Endothelial cell (in vitro differentiated cells): ENCODE measurements at regions not wholly inside any gene's neighbourhood (a gene's known extent, or its start where the extent isn't known, plus 50 kb on each side); places are given as distances from the start of the nearest gene placed in this dataset.

Experiments used
- DNase-seq: peaks from one replicate; pipeline ENCODE4 v3.0.0; 2021; ENCODE audit warnings: low spot score
- H3K27ac Mint-ChIP-seq: one replicate; pipeline ENCODE4 v1.8.0; 2021; ENCODE audit warnings: mixed read lengths, inconsistent platforms; ENCODE audit not compliant: unreplicated experiment
- H3K27me3 Mint-ChIP-seq: one replicate; pipeline ENCODE4 v1.8.0; 2021; ENCODE audit warnings: mild to moderate bottlenecking, moderate library complexity, mixed read lengths, inconsistent platforms; ENCODE audit not compliant: unreplicated experiment
- H3K36me3 Mint-ChIP-seq: one replicate; pipeline ENCODE4 v1.8.0; 2021; ENCODE audit warnings: mild to moderate bottlenecking, low read depth, mixed read lengths, inconsistent platforms; ENCODE audit not compliant: unreplicated experiment
- H3K4me1 Mint-ChIP-seq: one replicate; pipeline ENCODE4 v1.8.0; 2021; ENCODE audit warnings: mild to moderate bottlenecking, mixed read lengths, inconsistent platforms; ENCODE audit not compliant: unreplicated experiment
- H3K4me3 Mint-ChIP-seq: one replicate; pipeline ENCODE4 v1.8.0; 2021; ENCODE audit warnings: mild to moderate bottlenecking, mixed read lengths, inconsistent platforms; ENCODE audit not compliant: unreplicated experiment
- H3K9me3 Mint-ChIP-seq: one replicate; pipeline ENCODE4 v1.8.0; 2021; ENCODE audit warnings: mixed read lengths, inconsistent platforms; ENCODE audit not compliant: unreplicated experiment
- CTCF ChIP-seq: fragments of 200-600 bp; sonication (generic); IDR thresholded peaks from one replicate; pipeline ENCODE4 v1.5.0; 2021; ENCODE audit warnings: antibody characterized with exemption; ENCODE audit not compliant: unreplicated experiment

- Mint-ChIP-seq H3K36me3 (no peaks in the 10 kb centered on the region), H3K27me3 (peaks cover 4% of the 10 kb centered on the region), H3K27ac (no peak overlapping the region), H3K4me1 (peaks cover 30% of the 10 kb centered on the region), H3K9me3 (no peaks in the 10 kb centered on the region), H3K4me3 (no peak overlapping the region)
- TF ChIP-seq CTCF, result no peak
- DNase-seq, result no peak
These were observed 326.7 kb upstream of the JARID2 start for GRCh38 chr6:14919038-14919670.

- Mint-ChIP-seq H3K27ac (no peak overlapping the region), H3K27me3 (peaks cover 4% of the 10 kb centered on the region), H3K36me3 (no peaks in the 10 kb centered on the region), H3K4me3 (no peak overlapping the region), H3K9me3 (no peaks in the 10 kb centered on the region), H3K4me1 (peaks cover 37% of the 10 kb centered on the region)
- no peak for TF ChIP-seq CTCF
- DNase-seq, result no peak
These were observed 325.6 kb upstream of the JARID2 start for GRCh38 chr6:14920276-14920675.

GRCh38 chr6:14921170-14921569 is 324.7 kb upstream of the JARID2 start:
- no peak for TF ChIP-seq CTCF
- Mint-ChIP-seq H3K27ac (peak overlapping the region; percentile 64), H3K27me3 (peaks cover 2% of the 10 kb centered on the region), H3K4me3 (no peak overlapping the region), H3K36me3 (no peaks in the 10 kb centered on the region), H3K9me3 (no peaks in the 10 kb centered on the region), H3K4me1 (peaks cover 37% of the 10 kb centered on the region)
- DNase-seq, result peak; percentile 18

GRCh38 chr6:14921878-14922671 is 323.8 kb upstream of the JARID2 start:
- DNase-seq, result no peak
- H3K27ac Mint-ChIP-seq, result peak overlapping the region; percentile 36
- peaks cover 2% of the 10 kb centered on the region for H3K27me3 Mint-ChIP-seq
- H3K4me1 Mint-ChIP-seq, result peaks cover 33% of the 10 kb centered on the region
- no peak for TF ChIP-seq CTCF
- H3K9me3 Mint-ChIP-seq, result no peaks in the 10 kb centered on the region
- H3K4me3 Mint-ChIP-seq, result no peak overlapping the region
- no peaks in the 10 kb centered on the region for H3K36me3 Mint-ChIP-seq
